Mucosa of gallbladder (tissue), 1 donor: ENCODE measurements at regions not wholly inside any gene's neighbourhood (a gene's known extent, or its start where the extent isn't known, plus 50 kb on each side); places are given as distances from the start of the nearest gene placed in this dataset.

Experiments
- DNase-seq: peaks from one replicate; pipeline ENCODE4 v3.0.0-alpha.2; 2020; ENCODE audit warnings: low spot score
- donor health status: DM: no; HTN: no; CAD: no.

DNA sequence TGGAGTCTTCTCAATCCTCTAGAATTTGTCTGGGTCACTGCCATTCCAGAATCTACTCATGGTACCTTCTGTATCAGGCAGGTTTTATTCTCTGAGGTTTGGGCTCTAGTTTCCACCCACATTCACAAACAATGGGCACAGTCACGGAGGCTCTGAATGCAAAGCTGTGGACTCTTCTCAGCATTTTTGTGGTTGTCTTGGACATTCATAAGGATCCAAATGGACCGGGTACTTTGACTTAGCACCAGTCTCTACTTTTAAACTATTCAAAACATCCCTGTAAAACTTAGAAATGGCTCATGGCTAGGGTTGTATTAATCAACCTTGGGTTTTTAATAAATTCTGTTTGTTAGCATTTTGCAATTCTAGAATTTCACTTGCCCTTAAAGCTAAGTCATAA, 277.9 kb upstream of the THBS1 start:
- DNase-seq, result no peak

DNA sequence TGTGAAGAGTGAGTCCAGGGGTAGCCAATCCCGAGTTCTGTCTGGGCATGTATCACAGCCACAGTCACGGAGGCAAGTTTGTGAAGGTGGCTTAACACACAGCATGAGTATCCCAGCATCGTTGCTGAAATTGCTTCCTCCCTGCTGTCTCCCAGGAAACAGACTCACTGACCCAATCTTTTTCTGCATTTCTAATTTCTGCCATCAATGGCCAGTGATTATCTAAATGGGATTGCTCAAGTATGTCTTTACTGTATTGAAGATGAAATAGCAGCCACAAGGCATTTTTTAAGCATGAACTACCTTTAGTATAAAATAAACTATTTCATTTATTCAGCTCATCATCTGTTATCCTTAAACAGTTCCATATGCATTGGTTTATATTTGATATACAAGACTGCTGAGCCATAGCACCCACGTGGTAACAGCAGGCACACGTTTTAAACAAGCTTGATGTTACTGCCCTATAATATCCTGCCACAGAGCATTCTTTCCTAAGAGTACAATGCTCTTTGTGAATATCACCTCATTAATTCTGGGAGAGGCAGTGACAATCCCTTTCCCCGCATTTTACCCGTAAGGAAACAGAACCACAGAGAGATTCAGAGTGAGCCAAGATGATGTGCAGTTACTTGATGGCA, 276.6 kb upstream of the THBS1 start:
- DNase-seq, result no peak

DNA sequence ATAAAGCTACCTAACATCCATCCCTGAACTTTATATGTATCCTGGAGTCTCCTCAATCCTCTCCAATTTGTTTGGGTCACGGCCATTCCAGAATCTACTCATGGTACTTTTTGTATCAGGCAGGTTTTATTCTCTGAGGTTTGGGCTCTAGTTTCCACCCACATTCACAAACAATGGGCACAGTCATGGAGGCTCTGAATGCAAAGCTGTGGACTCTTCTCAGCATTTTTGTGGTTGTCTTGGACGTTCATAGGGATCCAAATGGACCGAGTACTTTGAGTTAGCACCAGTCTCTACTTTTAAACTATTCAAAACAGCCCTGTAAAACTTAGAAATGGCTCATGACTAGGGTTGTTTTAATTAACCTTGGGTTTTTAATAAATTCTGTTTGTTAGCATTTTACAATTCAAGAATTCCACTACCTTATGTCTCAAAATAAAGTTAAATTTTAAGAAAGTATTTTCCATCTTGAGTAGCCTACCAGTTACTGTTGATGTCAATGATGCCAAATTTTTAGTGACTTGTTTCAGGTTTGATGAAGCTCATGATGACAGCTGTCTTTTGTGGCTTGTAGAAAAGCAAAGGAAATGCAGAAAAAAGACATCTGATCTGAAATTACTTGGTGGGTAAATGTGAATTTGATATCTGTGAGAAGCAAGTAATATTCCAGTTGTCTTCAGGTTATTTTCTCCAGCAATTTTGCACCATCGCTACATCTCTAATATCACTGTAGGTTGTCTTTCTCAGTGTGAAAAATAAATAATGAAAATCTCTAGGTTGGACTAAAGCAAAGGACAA, 275.7 kb upstream of the THBS1 start:
- no peak for DNase-seq

DNA sequence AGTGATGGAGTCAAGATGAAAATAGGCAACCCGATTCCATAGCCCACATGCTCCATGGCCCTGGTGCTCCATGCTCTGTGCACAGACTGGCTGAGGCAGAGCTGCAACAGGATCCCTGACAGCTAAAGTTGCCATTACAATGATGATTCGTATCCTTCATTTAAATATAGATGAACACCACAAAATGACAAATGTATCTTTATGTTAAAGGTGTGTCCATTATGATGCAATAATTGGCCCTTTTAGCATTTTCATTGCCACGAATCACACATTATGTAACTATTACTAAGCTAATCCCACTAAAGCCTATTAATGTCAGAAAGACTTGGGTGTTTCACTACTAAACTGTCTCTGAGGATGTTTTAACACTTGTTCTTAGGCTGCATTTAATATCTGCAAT, 270.2 kb upstream of the THBS1 start:
- no peak for DNase-seq

DNA sequence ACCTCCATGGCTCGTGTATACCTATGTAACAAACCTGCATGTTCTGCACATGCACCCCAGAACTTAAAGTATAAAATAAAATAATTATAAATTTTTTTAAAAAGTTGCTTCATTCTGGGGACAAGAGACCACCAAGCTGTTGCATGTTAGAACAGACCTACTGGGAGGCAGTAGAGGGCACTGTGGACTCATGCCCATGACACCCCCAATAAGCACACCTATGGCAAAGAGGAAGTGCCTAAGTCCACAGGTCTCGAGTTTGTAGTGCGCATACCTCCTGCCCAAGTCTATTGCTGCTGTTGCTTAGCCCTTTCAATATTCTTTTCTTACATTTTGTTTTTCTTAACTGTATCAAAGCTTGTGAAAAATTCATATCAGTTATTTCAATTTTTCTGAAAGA, 267.9 kb upstream of the THBS1 start:
- peak; percentile 70 for DNase-seq

DNA sequence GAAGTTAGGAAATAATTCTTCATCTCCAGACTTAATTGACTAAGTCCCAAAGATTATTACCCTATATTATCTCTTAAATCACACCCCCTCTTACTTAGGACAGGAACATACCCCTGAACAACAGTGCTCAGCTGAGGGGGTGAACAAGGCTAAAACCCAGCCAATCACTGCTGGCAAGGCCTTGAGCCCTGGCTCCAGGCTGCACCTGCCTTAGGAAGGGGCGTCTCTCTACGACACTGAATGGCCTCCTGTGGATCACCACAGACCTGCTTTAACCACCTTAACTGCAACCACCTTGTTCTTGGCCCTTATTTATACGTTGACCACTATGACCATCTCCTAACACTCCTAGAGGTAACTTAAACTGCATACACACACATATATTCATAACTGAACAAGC, 267.4 kb upstream of the THBS1 start:
- DNase-seq, result no peak

DNA sequence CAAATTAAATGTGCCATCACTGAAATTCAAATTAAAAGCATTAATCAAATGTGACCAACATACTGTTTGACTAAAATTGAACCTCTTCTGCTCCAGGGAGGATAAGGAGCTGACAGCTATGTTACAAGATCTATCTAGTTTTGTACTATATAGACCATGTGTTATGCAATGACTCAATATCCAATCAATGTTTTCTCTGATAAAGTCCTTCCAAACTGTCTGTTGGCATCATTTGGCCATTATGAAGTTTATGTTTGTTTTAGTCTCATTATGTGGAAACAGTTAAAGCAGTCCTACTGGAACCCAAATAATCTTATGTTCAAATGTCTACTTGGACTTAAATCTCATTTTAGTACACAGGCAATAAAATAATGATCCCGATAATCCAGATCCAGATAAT, 267.0 kb upstream of the THBS1 start:
- no peak for DNase-seq

DNA sequence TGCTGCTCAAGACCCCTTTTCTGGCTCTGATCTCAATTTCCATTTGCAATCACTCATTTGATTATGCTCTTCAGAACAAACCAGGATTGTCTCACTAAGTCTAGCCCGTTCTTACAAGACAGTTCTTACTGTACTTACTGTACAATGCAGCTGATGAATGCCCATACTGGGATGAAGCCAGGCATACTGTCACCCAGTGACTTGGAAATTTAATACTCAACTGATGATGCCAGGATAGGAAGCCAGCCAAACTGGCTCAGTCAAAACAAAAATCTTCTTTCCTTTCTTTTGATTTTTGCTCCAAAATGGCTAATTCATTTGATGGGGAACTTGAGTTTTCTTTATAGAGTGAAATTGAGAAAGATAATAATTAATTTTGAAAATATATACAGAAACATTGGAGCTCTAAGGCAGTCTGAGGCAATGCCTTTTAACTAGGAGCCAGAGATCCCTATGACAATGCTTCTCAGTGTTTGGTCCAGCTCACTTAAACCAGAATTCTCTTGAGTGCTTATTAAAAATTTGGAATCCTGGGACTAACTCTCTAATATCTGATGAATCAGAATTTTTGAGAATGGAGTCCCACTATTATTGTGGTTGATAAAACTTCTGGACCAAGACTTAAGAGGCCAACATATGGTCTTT, 265.6 kb upstream of the THBS1 start:
- no peak for DNase-seq

DNA sequence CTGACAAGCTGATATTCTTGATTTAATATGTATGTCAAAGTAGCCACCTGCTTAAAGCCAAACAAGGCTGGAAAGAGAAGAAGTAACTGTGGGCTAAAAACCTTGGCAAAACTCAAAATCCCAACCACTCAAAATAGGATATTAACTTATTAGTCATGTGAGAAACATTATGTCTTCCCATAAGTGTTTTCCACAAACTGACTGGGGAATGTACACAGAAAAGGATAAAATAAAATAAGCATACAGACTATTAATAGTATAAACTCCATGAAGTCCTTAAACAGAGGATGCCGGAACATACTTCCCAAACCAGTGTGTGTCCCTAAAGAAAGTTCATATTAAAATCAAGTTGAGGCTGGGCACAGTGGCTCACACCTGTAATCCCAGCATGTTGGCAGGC, 263.7 kb upstream of the THBS1 start:
- no peak for DNase-seq

DNA sequence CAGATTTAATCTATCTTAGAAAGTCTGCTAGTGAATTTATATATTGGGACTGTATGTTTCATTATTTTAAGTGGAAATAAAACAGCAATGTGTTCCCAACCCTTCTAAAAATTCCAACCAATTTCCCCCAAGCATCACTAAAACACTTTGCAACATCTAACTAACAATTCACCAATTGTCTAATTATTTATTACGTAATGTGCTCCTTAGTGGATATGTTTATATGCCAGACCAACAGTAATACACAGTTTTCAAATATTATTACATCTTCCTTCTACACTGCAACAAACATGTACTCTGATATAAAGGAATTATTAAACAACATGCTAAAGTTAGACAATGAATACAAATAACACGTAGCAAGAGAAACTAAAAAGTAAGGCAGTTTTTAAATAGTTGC, 262.6 kb upstream of the THBS1 start:
- DNase-seq, result no peak

DNA sequence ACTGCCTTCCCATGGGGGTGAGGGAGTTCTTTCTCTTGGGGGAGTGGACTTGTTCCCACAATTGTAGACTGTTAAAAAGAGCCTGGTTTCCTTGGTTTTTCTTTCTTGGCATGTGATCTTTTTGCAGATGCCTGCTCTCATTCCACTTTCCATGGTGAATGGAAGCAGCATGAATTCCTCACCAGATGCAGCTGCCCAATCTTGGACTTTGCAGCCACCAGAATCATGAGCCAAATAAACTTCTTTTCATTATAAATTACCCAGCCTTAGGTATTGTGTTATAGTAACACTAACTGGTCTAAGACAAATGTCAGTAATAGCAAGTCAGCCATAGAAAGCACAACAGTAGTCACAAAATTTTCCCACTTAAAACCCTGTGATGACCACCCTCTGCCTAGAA, 260.5 kb upstream of the THBS1 start:
- DNase-seq, result no peak

DNA sequence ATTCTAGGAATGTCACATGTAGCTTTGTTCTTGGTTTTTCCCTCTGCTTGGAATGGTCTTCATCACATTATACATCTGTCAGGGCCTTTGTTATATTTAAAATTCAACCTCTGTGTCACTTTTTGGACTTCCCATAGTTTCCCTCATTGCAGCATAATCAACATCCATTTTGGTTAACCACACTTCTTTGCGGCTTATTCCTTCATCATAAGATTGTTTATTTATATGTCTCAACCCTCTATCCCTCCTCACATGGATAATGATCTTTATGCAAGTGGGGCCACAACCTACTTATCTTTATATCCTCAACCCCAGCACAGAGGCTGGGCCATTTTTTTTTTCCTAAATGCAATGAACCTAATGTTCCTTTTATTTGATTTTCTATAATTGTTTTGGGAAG, 260.0 kb upstream of the THBS1 start:
- no peak for DNase-seq

DNA sequence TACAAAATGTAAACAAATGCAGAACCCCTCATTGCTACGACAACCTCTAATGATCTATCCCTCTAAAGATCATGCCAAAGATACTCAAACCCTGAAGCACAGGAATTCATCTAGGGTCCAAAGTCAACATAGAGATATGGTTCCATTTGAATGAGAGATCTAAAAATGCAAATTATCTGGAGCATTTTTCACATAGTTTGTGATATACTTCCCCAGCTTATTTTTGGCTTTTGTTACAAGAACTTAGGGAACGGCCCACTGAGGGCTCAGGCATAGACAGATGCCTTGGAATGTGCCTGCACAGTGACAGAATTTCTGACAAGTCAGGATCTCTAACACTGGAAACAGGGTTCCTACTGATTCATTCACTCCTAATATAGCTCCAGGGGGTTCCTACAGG, 258.9 kb upstream of the THBS1 start:
- no peak for DNase-seq

DNA sequence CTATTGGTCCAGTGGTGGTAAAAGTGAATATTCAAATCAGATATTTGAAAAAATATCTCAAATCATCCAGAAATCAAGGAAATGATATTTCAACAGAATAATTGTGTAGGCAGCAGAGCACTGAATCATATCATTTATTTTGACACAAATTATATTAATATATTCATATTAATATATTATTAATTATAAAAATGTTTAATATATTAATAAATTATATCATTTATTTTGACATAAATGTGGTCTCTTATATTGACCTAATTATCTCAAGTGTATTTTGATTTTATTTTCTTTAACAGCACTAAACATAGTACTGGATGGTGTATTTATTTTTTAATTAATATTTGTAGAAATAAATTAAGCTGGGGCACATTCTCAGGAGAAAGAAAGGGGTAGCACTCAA, 257.7 kb upstream of the THBS1 start:
- DNase-seq, result no peak

DNA sequence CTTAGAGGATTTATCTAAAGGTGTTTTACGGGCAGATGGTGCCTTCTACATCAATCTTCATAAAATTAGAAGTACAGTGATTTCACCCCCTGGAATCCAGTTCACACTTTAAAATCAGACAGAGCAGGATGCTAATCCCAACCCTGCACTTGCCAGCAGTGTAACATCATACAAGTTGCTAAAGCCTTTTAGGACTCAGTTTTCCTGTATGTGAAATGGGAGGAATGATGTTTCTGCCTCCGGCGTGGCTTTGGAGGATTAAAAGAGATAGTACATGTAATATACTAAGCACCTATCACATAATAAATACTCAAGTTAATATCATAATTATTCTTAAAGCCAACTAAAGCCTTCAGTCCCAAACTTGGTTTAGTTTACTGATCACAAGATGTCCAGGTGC, 257.2 kb upstream of the THBS1 start:
- no peak for DNase-seq

DNA sequence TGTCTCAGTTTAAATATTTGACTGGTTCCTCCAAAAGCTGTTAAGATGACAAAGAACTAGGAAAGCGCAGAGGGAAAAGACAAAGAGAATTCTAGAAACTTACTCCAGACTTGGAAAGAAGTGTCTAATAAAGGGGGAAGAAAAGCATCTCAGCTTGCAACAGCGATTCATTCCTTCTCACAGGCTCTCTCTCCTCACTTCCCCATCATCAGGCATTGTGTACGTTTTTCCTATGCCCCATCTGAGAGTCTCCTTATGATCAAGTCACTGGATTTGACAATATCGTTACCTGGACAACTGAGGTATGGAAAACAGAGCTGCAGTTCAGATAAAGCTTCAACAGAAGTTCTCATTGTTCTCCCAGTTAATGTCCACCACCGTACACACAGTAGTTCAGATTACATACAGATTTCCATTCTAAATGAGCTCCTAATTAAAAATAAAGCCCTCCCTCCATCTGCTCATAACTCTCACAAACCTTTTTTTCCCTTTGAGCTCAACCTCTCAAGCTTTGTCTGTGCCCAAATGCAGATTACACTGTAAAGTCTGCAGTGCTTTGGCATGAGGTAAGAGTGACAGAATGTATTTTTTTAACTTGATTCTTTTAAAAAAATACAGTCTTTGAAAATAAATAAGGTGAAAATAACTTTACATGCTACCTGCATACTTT, 254.4 kb upstream of the THBS1 start:
- DNase-seq, result no peak

DNA sequence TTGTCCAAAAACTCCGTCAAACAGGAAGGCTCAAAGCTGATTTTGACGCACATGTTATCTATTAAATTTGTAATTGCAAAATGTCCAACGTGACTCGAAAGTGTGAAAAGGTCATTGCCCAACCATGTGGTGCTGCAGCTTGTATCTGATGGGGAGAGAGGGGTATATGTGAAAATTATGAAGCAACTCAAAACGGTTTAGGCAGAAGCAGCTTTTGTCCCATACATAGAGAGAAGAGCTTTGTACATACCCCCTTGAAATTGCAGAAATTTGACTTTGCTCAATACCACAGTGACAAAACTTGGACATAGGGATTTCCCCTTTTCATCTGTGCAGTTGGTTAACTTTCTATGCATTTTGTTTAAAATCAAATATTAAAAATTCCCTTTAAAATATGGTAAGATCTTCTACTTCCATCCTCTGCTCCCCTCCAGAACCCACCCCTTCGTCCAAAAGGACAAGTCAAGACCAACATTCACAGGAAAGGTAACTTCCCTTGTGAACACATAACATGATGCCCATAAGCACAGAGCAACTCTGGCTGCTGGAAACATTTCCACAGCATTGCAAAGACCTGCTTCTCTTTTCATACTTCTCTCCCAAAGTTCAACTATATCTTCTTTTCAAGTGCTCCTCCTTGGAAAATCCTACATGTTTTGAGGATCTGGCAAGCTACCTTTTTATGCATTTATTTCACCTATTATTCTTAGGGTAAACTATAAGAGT, 253.7 kb upstream of the THBS1 start:
- DNase-seq, result no peak

DNA sequence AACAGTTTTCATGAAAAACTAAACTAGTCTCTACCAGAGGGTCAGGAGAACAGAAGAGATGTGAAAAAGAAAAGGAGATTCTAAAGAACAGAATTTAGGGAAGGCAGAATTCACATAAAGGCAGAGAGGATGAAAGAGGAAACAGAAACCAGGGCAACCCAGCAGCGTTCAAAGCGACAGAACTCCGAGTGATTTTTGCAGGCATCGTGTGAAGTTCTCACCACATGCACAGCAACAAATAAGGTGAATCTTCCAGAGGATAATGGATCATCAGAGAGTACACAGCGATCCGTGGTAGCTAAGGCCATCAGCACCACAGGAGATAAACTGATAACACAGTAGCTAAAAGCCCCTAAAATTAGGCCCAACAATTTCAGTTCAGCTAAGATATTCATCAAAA, 250.8 kb upstream of the THBS1 start:
- no peak for DNase-seq

DNA sequence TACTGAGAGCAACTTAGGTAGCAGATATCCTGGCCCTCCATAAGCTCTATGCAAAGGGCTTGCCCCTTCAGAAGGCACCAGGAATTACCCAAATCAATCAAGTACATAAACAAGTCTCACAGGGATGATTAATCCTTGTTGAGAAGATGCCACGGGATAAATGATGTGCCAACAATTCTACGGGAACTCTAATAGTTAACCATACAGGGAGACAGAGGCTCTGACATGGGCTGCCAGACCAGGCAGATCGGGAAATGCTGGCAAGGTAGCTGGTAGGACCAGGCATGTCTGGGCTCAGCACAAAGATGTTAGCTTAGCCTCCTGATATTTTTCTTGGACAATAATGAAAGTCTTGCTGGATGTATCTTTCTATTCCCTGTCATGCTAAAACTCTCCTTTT, 249.3 kb upstream of the THBS1 start:
- DNase-seq, result no peak

DNA sequence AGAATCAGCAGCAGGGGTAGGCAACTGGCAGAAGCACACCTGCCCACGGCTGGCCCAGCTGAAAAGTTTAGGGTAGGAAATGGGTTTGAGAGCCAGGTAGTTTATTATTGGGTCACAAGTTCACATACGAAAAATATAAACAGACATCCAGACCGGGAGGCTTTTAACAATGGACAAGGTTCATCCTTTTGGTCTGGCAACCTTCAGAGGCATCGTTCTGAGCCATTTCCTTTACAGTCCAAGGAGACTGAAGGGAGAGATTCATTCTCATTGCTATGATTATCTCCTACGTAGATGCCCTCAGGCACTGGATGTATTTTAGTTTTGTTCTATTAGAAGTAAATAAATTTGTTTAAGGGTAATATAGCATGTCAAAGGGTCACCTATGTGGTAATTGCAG, 248.0 kb upstream of the THBS1 start:
- DNase-seq, result no peak

DNA sequence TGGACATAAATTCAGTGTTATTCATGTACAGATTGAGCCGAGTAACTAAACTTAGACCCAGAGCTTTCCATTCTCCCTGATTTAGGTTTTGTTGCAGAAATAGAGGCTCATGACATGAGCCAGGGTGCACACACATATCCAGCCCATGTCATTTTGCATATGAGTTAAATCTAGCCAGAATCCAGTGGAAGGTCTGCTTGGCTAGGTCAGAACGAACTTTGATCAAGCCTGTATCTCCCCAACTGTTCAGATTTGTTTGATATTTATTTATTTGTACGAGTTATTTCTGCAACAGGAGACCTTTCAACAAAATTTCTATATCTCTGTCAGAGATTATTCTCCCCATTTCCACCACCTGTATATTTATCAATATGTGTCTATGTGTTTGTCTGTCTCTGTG, 247.5 kb upstream of the THBS1 start:
- no peak for DNase-seq

DNA sequence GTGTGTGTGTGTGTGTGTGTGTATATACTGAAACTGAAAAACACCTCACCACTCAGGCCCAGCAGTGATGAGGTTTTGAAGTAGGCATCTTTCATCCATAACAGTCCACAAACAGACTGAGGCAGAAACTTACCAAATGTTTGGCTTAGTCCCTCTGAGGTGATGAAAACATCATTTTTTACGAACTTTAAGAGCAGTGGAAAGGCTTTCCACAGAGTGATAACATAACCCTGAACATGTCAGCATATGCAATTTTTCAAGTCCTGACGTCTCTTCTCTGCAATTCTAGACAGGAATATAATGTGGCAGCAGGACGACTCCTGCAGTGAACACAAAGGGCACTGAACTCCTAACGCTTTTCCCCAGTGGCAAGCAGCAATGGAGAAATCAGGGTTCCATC, 247.0 kb upstream of the THBS1 start:
- no peak for DNase-seq
